ENCODE measurements at regions not wholly inside any gene's neighbourhood (a gene's known extent, or its start where the extent isn't known, plus 50 kb on each side); places are given as distances from the start of the nearest gene placed in this dataset.

DNA sequence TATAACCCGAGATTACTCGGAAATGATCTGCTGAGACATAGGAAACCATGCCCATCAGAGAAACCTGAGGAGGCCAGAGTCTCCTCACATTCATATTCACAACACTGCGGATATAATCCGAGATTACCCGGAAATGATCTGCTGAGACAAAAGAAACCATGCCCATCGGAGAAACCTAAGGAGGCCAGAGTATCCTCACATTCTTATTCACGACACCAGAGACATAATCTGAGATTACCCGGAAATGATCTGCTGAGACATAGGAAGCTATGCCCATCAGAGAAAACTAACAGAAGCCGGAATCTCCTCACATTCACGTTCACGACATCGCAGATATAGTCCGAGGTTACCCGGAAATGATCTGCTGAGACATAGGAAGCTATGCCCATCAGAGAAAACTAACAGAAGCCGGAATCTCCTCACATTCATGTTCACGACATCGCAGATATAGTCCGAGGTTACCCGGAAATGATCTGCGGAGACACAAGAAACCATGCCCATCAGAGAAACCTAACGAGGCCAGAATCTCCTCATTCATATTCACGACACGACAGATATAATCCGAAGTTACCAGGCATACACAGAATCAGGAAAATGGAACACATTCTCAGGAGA, 422.3 kb upstream of the AKR1E2 start:
- TF ChIP-seq, protein P1, sequence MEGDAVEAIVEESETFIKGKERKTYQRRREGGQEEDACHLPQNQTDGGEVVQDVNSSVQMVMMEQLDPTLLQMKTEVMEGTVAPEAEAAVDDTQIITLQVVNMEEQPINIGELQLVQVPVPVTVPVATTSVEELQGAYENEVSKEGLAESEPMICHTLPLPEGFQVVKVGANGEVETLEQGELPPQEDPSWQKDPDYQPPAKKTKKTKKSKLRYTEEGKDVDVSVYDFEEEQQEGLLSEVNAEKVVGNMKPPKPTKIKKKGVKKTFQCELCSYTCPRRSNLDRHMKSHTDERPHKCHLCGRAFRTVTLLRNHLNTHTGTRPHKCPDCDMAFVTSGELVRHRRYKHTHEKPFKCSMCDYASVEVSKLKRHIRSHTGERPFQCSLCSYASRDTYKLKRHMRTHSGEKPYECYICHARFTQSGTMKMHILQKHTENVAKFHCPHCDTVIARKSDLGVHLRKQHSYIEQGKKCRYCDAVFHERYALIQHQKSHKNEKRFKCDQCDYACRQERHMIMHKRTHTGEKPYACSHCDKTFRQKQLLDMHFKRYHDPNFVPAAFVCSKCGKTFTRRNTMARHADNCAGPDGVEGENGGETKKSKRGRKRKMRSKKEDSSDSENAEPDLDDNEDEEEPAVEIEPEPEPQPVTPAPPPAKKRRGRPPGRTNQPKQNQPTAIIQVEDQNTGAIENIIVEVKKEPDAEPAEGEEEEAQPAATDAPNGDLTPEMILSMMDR (IDR thresholded peaks at IDR 0.05 in 4 of 5, conservative IDR thresholded peaks at IDR 0.05 in 1 of 5): no peak
- no peak for TF ChIP-seq POLR2A (IDR thresholded peaks at IDR 0.05)
